Suppressor macrophage treated with lipopolysaccharide for 1 hour (primary cell): ENCODE measurements at regions not wholly inside any gene's neighbourhood (a gene's known extent, or its start where the extent isn't known, plus 50 kb on each side); places are given as distances from the start of the nearest gene placed in this dataset.
"Not testable (repeated sequence)": the region's sequence is repeated elsewhere in the genome, so short reads cannot be mapped to it uniquely, and the experiment has no call there.

ENCODE experiments used
- DNase-seq, 3 donors: peaks; one replicate each; pipeline ENCODE4 v3.0.0-alpha.2; 2020 to 2022

DNA sequence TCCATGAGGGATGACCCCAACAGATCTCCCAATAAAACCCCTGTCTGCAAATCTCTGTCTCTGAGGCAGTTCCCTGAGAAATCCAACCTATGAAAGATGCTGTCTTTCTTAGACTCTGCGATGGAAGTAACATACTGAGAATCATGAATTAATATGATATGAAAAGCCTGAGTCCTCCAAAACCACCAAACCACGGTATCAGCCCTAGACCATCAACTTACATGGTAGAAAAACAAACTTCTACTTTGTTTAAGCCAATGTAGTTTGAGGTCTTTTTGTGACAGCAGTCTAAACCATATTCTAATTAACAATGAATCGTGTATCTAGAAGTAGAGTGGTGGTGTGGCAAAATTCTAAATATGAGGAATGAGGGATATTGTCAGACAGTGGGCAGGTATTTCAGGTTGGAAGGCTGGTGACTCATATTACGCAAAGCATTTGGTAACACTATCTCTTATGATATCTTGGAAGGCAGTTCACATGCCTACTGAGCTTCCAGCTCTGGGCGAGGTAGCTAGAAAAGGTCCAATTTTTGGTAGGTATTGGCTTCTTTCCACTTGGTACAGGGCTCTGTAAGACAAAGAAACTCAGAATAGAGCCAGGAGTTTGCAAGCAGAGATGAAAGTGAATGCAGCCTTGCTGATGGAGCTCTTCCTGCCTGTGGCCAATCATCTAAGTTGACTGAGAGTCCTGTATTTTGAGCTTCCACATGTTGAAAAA lies 215.8 kb downstream of the ZFP36L2 start:
- DNase-seq, result no peak

DNA sequence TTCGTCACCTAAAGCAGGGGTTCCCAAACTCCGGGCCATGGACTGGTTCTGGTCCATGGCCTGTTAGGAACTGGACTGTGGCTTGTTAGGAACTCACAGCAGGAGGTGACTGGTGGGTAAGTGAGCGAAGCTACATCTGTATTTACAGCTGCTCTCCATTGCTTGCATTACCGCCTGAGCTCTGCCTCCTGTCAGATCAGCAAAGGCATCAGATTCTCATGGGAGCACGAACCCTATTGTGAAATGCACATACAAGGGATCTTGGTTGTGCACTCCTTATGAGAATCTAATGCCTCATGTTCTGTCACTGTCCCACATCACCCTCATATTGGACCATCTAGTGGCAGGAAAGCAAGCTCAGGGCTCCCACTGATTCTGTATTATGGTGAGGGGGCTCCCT lies 217.0 kb downstream of the ZFP36L2 start:
- no peak for DNase-seq

DNA sequence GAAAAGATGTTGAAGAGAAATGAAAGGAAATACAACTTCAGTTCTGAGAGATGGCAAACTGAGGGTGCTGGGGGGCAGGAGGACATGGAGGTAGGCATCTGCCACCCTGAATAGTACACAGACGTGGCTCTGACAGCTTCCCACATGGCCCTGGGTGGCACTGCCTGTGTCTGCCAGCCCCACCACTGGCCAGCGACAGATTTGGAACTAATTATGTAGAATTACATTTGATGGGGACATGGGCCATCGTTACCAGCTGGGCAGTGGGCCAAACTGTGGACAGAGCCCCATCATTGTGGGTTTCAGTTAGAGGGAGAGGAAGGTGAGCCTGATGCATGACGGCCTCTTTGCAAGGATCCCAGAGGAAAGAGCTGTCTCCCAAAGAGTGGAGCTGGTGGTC lies 216.0 kb upstream of the HAAO start:
- DNase-seq, result no peak

DNA sequence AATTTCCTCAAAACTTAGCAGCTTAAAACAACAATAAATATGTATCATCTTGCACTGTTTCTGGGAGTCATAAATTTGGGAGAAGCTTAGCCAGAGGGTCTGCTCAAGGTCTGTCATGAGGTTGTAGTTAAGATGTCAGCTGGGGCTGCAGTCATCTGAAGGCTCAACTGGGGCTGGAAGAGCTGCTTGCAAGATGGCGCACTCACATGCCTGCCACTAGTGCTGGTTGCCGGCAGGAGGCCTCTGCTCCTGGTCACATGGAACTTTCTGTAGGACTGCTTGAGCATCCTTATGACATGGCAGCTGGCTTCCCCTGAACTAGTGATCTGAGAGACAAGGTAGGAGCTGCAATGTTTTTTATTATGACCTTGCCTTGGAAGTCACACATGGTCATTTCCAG lies 215.5 kb upstream of the HAAO start:
- DNase-seq, result no peak

DNA sequence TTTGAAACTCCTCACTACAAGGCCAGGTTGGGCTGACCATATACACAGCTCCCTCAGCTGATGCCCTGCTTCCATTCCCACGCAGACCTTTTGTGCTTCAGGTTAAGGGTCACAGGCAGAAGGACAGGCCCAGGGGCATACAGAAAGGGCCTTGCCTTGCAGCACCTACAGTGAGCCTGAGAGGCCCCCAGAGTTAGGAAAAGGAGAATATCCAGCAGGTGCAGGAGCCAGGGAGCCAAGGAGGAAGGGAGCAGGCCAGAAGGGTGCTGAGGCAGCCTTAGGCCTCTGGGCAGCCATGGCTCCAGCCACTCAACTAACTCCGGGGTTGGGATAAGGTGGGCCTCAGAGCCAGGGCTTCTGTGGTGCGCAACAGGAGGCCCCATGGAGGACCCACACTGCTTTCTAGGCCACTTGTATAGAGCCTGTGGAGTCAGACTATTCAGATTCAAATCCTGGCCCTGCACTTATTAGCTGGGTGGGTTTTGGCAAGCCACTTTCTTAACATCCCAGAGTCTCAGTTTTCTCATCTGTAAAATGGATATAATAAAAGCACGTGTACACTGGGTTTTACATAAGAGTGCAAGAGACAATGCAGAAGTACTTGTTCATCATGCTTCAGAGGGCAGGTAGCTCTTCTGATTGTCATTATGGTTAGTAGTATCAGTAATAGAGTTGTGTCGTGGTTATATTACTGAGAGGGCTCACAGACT lies 214.6 kb upstream of the HAAO start:
- DNase-seq, result no peak

DNA sequence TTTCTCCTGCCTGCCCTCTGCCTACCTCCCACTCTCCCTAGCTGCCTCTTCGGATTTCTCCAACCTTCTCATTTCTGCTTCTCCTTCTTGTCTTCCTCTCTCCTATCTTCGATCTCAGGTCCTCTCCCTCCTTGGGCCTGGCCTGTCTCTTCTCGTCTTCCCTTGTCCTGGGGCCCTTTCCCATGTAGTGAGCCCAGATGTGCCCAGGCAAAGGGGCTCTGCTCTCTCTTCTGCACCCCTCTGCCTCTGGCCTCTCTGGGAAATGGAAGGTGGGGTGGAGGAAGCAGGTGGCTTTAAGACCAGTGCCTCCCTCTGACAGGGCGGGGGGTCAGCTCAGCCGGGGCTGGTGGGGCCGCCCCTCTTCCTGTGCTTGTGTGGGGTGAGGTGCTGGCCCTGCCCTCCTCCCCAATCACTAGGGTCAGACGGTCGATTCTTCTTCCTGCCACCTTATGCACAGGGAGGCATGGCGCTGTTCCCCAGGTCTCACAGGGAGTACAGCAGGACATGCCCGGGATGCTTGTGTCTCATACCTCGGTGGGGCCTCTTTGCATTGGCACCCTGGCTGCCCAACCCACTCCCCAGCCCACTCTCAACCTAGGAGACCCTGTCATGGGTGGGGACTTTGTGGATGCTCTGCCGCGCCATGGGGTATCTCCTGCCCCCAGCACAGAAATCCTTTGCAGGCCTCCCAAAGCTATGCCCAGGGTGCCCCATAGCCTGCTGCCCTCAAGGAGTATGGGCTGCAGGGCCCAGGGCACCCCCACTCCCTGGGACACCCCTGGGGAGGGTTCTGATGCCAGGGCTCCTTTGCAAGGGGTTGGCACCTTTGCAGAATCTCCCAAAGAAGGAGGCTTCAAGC lies 213.8 kb upstream of the HAAO start:
- DNase-seq, result no peak

DNA sequence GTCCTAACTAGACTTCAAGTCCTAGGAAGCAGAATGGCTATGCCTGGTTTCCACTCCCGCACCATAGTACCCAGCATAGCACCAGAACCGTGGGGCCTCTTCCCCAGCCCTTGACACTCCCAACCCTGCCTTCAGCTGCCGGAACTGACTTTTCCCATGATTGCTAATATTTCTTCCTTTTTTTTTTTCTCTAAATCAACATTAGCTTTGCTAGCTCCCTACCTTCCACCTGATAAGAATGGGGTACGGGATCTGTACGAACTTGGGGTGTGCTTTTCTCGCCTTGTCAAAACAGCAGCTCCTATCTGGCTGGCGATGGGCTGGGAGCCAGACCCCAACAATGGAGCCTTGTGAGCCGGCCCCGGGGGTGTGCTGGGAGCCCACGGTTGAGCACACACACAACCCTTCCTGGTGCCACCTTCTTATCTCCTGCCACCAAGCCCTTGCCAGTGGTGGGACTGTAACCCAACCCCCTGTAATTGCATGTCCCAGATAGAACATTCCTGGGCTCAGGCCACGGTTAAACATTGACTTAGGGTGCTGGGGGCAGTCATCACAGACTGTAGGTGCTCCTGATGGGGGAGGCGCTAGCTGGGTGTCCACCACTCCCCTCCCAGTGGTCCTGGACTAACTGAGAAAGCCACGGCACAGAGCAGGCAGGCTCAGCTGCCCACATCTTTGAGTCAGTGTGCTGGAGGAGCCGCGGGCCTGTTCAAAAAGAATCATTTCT lies 213.0 kb upstream of the HAAO start:
- peak; percentile 26 to 35 (median 33) for DNase-seq

DNA sequence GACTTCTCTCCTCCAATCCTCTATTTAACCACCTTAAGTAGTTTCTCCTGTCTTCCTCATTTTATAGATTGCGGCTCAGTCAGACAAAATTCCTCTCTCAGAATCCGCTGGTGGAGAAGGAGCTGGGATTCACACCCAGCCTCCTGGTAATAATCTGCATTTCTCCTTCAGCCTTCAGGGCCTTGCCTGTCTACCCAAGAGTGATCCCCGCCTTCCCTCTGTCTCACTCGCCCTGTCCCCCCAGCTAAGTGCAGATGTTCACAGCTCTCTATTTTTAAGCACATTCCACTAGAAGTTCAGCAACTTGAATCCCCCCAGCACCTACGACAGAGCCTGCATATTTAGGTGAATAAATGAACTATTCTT lies 212.5 kb upstream of the HAAO start:
- no peak for DNase-seq

DNA sequence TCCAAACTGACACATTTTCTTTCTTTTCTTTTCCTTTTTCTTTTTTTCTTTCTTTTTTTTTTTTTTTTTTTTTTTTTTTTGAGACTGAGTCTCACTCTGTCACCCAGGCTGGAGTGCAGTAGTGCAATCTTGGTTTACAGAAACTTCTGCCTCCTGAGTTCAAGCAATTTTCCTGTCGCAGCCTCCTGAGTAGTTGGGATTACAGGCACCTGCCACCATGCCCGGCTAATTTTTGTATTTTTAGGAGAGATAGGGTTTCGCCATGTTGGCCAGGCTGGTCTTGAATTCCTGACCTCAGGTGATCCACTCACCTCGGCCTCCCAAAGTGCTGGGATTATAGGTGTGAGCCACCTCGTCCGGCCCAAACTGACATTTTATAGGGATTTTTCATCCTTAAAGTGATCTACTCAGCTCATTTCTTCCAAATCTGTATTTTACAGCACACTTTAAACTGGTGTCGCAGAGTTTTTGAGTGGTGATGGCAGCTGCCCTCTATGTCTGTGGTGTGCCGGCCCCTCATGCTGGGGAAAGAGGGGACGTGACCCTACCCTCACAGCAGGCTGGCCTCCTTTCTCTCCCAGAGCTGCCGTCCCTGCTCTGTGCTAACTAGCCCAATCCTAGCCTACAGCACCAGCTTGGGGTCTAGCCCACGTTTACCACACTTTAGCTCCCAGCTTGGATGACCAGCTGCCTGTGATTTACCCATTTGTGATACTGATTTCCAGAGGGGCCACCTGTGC lies 211.9 kb upstream of the HAAO start:
- DNase-seq, result not testable (repeated sequence)

DNA sequence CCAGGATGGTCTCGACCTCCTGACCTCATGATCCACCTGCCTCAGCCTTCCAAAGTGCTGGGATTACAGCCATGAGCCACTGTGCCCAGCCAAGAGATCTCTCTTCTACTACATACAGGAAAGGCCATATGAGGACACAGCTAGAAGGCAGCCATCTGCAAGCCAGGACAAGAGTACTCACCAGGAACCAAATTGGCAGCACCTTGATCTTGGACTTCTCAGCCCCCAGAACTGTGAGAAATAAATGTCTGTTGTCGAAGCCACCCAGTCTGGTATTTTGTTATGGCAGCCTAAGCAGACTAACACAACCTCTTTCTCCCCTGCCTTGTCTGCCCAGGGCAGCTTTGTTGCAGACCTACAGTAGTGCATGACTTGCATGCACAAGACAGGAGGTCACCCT lies 211.3 kb upstream of the HAAO start:
- no peak for DNase-seq

DNA sequence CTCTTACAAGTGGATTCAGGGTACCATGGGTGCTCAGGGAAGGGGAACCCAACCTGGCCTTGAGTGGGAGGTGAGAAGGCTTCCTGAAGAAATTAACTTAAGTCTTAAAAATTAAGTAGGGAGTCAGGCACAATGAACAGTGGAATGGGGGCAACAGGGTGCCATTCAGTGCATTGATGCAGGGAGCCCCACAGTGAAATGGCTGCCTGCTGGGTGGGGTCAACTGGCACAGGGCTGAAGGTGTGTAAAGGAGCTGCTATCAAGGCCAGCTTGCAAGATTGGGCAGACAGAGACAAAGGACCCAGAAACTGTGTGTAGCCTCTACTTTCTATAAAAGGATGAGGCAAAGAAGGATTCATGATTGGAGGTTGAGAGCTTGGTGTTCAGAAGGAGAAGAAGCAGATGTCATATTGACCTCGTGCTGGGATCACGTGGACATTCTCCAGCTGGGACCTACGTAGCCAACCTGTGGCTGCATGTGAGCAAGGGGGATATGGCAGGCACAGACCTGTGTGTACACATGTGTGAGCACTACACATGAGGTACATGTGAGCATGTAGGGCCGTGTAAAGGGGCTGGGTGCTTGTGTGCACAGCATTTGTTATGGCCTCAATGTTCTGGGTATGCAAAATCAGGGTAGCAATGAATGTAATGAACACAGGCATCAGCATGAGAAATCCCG lies 209.5 kb upstream of the HAAO start:
- DNase-seq, result no peak

DNA sequence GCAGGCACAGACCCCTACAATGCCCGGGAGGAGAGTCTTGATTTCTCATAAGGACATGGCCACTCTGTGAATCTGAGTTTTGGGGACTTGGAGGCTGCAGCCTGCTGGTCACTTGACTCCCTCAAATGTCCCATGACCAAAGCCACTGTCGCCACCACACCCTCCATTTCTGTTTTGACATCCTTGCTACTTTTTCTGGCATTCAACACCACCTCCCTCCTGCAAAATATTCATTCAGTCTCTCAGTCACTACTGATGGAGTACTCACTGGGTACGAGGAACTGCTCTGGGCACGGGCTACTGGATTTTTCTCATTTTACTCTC lies 208.6 kb upstream of the HAAO start:
- DNase-seq, result no peak

DNA sequence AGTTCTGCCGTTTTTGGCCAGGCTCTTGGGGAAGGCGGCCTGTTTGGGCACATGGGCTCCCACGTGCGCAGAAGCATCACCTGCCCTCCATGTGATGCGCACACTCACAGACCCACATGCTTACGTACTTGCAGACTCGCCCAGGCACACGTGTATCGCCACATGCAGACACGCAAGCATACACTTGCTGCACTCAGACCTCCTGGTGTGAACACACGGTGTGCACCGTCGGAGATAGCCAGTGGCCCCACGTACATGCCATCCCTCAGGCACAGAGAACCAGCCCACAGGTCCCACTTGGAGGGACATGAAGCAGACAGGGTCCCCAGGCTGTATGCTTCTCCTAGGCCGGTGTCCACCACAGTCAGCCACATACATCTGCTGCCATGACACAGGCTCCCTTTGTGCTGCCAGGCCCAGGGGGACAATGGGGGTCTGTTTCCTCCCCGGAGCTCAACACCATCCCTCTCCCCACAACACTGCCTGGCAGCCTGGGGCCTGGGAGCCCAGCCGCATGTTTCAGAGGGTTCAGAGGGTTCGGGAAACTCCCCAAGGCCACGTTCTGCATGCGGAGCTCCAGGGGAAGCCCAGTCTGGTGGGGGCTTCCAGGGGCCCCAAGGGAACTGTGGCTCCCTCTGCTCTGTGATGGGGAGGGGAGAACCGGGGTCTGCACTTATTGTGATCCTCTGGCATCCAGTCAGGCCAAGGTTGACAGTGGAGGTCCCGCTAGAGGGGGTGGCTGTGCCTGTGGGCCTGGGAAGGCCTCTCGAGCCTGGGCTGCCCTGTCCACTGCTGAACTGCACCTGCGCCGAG lies 208.1 kb upstream of the HAAO start:
- DNase-seq, result no peak

DNA sequence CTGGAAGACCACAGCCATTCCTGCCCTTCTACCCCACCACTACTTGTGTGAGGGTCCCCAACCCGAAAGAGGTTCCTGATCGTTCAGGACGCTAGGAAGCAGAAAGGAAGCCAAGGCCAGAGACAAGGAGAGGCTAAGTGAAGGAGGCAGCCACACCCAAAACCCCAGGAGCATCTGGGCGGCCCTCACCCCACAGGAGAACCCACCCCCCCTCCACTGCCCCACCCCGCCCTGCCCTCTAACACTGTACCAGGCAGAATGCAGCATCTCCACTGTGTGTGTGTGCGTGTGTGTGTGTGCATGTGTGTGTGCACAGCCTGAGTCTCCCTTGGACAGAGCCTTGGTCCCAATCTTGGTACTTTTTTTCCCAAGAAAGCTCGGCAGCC lies 207.5 kb upstream of the HAAO start:
- DNase-seq, result no peak

DNA sequence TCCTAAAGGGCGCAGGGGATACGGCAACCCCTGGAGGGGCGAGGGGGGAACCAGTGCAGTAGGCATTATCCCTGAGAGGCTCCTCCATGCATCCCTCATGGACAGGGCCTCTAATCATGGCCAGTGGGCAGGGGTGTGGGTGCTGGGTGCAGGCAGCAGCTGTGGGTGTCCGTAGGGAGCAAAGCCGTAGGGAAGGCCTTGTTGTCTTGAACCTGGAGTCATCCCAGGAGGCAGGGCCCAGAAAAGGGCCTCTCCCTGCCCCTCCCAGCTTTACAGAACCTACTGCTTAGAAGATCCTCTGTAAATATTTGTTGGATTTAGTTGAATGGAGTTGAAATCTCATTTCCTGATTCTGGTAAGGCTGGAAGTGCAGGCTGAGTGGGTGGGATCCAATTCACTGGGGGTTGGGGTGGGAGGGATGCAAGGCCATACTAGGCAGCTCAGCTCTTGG lies 207.0 kb upstream of the HAAO start:
- DNase-seq, result peak in 1 of 3 donors; percentile 41

DNA sequence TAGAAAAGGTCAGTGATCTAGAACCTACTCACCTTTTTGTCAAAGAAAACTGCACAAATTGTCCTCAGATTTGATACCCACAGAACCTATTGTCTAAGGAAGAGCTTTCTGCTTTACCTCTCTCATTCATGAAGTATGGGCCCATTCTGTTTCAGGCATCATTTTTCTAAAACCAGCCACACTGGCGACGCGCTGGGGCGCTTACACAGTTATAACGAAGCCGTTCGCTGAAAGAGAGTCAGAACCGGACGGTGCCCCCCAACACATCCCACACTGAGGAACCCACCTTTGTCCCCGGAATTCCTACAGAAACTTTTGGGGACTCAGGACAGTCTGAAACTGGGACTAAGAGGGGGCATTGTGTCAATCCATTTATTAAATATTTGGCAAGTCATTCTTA lies 206.3 kb upstream of the HAAO start:
- DNase-seq, result no peak

DNA sequence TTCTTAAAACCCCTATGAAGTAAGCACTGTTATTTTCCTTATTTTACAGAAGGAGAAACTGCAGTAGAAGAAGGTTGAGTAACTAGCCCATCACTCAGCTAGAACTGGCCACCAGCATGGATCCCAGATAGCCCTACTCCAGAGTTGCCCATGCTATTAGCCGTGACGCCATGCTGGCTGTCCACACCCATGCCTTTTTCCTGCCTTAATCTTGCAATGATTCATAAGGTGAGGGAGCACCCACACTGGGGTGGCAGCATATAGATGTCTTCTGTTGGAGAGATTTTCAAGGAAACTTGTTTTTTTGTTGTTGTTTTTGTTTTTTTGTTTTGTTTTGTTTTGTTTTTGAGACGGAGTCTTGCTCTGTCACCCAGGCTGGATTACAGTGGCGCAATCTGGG lies 204.1 kb upstream of the HAAO start:
- DNase-seq, result no peak

DNA sequence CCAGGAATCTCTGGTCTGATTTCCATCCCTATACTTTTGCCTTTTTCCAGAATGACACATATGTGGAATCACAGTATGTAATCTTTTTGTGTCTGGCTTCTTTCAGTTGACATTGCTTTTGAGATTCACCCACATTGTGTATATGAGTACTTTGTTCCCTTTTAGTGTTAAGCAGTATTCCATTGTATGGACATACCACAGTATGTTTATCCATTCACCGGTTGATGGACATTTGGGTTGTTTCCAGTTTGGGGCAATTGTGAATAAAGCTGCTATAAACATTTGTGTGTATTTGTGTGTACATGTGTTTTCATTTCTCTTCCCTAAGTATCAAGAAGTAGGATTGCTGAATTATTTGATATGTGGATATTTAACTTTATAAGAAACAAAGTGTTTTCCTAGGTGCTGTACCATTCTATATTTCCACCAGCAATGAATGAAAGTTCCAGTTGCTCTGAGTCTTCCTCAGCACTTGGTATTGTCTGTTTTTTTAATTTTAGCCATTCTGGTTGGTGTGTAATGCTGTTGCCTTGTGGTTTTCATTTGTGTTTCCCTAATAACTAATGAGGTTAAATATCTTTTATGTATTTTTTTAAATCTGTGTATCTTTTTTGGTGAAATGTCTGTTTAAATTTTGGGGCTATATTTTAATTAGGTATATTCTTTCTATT lies 203.5 kb upstream of the HAAO start:
- DNase-seq, result no peak

DNA sequence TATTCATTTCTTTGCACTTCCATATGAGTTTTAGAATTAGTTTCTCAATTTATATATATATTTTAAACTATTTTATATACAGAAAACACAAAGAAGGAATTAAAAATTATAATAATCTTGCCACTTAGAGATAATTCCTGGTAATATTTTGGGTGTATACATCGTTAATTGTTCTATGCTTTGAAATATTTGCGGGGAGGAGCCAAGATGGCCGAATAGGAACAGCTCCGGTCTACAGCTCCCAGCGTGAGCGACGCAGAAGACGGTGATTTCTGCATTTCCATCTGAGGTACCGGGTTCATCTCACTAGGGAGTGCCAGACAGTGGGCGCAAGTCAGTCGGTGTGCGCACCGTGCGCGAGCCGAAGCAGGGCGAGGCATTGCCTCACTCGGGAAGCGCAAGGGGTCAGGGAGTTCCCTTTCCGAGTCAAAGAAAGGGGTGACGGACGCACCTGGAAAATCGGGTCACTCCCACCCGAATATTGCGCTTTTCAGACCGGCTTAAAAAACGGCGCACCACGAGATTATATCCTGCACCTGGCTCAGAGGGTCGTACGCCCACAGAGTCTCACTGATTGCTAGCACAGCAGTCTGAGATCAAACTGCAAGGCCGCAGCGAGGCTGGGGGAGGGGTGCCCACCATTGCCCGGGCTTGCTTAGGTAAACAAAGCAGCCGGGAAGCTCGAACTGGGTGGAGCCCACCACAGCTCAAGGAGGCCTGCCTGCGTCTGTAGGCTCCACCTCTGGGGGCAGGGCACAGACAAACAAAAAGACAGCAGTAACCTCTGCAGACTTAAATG lies 197.1 kb upstream of the HAAO start:
- not testable (repeated sequence) for DNase-seq

DNA sequence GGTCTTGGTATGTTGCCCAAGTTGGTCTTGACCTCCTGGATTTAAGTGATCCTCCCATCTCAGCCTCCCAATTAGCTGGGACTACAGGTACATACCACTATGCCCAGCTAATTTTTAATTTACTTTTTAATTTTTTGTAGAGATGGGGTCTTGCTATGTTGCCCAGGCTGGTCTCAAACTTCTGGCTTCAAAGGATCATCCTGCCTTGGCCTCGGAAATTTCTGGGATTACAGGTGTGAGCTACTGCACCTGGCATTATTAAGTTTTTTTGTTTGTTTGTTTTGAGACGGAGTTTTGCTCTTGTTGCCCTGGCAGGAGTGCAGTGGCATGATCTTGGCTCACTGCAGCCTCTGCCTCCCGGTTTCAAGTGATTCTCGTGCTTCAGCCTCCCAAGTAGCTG lies 195.7 kb upstream of the HAAO start:
- DNase-seq, result not testable (repeated sequence)
